ENCODE measurements at regions not wholly inside any gene's neighbourhood (a gene's known extent, or its start where the extent isn't known, plus 50 kb on each side); places are given as distances from the start of the nearest gene placed in this dataset.

DNA sequence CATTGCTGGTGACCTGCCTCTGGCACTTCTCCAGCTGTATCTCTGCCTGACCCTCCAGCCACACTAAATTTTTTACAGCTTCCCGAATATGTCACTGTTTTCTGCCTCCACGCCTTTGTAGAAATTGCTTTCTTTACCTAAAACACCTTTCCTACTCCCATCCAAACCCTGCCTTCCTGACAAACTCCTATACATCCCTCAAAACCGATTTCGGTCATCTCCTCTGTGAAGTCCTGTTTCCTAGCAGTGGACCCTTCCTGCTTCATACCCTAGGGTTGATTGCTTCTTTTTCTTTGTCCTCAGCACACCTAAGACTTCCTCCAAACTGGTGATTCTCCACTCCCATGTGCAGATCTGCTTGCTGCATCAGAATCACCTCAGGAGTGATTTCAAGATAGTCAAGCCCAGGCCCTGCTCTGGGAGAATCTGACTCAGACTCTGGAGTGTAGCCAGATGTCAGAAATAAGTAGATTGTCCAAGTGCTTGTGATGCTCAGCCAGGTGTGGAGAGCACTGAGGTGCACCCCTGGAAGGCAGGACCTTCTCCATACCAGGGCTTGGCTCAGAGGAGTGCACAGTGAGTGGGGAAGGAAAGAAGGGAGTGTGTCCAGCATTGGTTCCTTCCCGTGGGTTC lies 184.2 kb downstream of the COPRS start:
- no peak overlapping the region for H3K9ac ChIP-seq (ENCODE audit: low read depth, low read length, poor library complexity, severe bottlenecking)
- H3F3A ChIP-seq (ENCODE audit: low read depth) = no peaks in the 10 kb centered on the region
- TF ChIP-seq EZH2phosphoT487 (IDR thresholded peaks at IDR 0.05; ENCODE audit: borderline replicate concordance) = no peak
- TF ChIP-seq, protein P1, sequence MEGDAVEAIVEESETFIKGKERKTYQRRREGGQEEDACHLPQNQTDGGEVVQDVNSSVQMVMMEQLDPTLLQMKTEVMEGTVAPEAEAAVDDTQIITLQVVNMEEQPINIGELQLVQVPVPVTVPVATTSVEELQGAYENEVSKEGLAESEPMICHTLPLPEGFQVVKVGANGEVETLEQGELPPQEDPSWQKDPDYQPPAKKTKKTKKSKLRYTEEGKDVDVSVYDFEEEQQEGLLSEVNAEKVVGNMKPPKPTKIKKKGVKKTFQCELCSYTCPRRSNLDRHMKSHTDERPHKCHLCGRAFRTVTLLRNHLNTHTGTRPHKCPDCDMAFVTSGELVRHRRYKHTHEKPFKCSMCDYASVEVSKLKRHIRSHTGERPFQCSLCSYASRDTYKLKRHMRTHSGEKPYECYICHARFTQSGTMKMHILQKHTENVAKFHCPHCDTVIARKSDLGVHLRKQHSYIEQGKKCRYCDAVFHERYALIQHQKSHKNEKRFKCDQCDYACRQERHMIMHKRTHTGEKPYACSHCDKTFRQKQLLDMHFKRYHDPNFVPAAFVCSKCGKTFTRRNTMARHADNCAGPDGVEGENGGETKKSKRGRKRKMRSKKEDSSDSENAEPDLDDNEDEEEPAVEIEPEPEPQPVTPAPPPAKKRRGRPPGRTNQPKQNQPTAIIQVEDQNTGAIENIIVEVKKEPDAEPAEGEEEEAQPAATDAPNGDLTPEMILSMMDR (conservative IDR thresholded peaks at IDR 0.05; ENCODE audit: low read length) = no peak
- no peaks in the 10 kb centered on the region for H3K9me2 ChIP-seq (replicated peaks; ENCODE audit: low read depth, low read length)
- no peaks in the 10 kb centered on the region for H3K36me3 ChIP-seq (ENCODE audit: insufficient read depth, low read length)
- H3K4me3 ChIP-seq (ENCODE audit: low read length, poor library complexity, severe bottlenecking) = no peak overlapping the region
- H3K9me3 ChIP-seq (ENCODE audit: insufficient read depth, low read depth, low read length) = no peaks in the 10 kb centered on the region
- no peaks in the 10 kb centered on the region for H3K4me1 ChIP-seq (ENCODE audit: insufficient read depth, low read length, poor library complexity, severe bottlenecking)
- no peaks in the 10 kb centered on the region for H3K79me2 ChIP-seq (ENCODE audit: insufficient read depth, low read length)
- no peaks in the 10 kb centered on the region for H3K27me3 ChIP-seq (ENCODE audit: insufficient read depth, low read length, poor library complexity, severe bottlenecking)
- no peak overlapping the region for H2AFZ ChIP-seq (ENCODE audit: low read length)
- no peaks in the 10 kb centered on the region for H4K20me1 ChIP-seq (ENCODE audit: insufficient read depth, low read length, poor library complexity, severe bottlenecking)
- H3K4me2 ChIP-seq (ENCODE audit: low read depth, low read length, poor library complexity, severe bottlenecking) = no peak overlapping the region

DNA sequence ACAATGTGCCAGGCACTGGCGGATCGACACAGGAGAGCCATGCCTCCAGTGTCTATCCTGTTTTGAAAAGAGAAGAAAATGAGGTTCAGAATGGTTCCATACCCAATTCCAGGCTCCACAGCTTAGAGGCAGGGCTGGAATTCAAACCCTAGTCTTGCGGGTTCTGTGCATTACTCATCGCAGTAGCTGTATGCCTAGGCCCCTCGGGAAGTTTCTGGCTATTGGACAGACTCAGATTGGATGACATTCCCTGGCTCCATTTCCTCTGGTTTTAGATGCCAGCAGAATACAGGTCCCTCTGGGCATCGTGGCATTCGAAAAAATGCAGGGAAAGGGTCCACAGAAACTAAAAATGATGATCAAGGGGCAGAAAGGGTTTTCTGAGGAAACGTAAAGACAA lies 184.7 kb downstream of the COPRS start:
- no peak overlapping the region for H3K4me2 ChIP-seq (ENCODE audit: low read depth, low read length, poor library complexity, severe bottlenecking)
- no peaks in the 10 kb centered on the region for H4K20me1 ChIP-seq (ENCODE audit: insufficient read depth, low read length, poor library complexity, severe bottlenecking)
- H3K4me1 ChIP-seq (ENCODE audit: insufficient read depth, low read length, poor library complexity, severe bottlenecking) = no peaks in the 10 kb centered on the region
- H3K9me3 ChIP-seq (ENCODE audit: insufficient read depth, low read depth, low read length) = no peaks in the 10 kb centered on the region
- H3K9ac ChIP-seq (ENCODE audit: low read depth, low read length, poor library complexity, severe bottlenecking) = no peak overlapping the region
- no peaks in the 10 kb centered on the region for H3K79me2 ChIP-seq (ENCODE audit: insufficient read depth, low read length)
- H3F3A ChIP-seq (ENCODE audit: low read depth) = no peaks in the 10 kb centered on the region
- no peaks in the 10 kb centered on the region for H3K9me2 ChIP-seq (replicated peaks; ENCODE audit: low read depth, low read length)
- TF ChIP-seq EZH2phosphoT487 (IDR thresholded peaks at IDR 0.05; ENCODE audit: borderline replicate concordance) = no peak
- TF ChIP-seq, protein P1 (conservative IDR thresholded peaks at IDR 0.05; ENCODE audit: low read length) = no peak
- no peaks in the 10 kb centered on the region for H3K27me3 ChIP-seq (ENCODE audit: insufficient read depth, low read length, poor library complexity, severe bottlenecking)
- no peaks in the 10 kb centered on the region for H3K36me3 ChIP-seq (ENCODE audit: insufficient read depth, low read length)
- no peak overlapping the region for H3K4me3 ChIP-seq (ENCODE audit: low read length, poor library complexity, severe bottlenecking)
- no peak overlapping the region for H2AFZ ChIP-seq (ENCODE audit: low read length)

DNA sequence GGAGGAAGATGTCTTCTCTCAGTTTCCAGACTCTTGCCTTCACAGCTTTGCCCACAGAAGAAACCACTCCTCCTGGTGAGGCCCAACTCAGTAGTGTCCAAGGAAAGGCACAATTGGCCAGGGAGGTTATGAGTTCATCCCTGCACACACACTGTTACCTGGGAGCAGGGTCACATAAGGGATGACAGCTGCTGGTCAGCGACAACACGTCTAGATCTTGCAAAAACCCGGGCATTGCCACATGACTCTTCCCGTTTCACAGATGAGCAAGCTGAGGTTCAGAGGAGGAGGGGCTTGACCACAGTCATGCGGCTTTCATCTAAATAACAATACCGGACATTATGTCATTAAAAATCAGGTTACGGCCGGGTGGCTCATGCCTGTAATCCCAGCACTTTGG lies 186.0 kb downstream of the COPRS start:
- H3K4me2 ChIP-seq (ENCODE audit: low read depth, low read length, poor library complexity, severe bottlenecking) = no peak overlapping the region
- no peaks in the 10 kb centered on the region for H3K36me3 ChIP-seq (ENCODE audit: insufficient read depth, low read length)
- no peaks in the 10 kb centered on the region for H3F3A ChIP-seq (ENCODE audit: low read depth)
- no peak for TF ChIP-seq EZH2phosphoT487 (IDR thresholded peaks at IDR 0.05; ENCODE audit: borderline replicate concordance)
- TF ChIP-seq, protein P1 (conservative IDR thresholded peaks at IDR 0.05; ENCODE audit: low read length) = no peak
- no peak overlapping the region for H3K9ac ChIP-seq (ENCODE audit: low read depth, low read length, poor library complexity, severe bottlenecking)
- no peaks in the 10 kb centered on the region for H4K20me1 ChIP-seq (ENCODE audit: insufficient read depth, low read length, poor library complexity, severe bottlenecking)
- no peak overlapping the region for H2AFZ ChIP-seq (ENCODE audit: low read length)
- no peaks in the 10 kb centered on the region for H3K4me1 ChIP-seq (ENCODE audit: insufficient read depth, low read length, poor library complexity, severe bottlenecking)
- no peaks in the 10 kb centered on the region for H3K9me2 ChIP-seq (replicated peaks; ENCODE audit: low read depth, low read length)
- no peaks in the 10 kb centered on the region for H3K27me3 ChIP-seq (ENCODE audit: insufficient read depth, low read length, poor library complexity, severe bottlenecking)
- no peaks in the 10 kb centered on the region for H3K9me3 ChIP-seq (ENCODE audit: insufficient read depth, low read depth, low read length)
- no peaks in the 10 kb centered on the region for H3K79me2 ChIP-seq (ENCODE audit: insufficient read depth, low read length)
- H3K4me3 ChIP-seq (ENCODE audit: low read length, poor library complexity, severe bottlenecking) = no peak overlapping the region

Data from Loucy (cell line).